ENCODE measurements at regions not wholly inside any gene's neighbourhood (a gene's known extent, or its start where the extent isn't known, plus 50 kb on each side); places are given as distances from the start of the nearest gene placed in this dataset.

DNA sequence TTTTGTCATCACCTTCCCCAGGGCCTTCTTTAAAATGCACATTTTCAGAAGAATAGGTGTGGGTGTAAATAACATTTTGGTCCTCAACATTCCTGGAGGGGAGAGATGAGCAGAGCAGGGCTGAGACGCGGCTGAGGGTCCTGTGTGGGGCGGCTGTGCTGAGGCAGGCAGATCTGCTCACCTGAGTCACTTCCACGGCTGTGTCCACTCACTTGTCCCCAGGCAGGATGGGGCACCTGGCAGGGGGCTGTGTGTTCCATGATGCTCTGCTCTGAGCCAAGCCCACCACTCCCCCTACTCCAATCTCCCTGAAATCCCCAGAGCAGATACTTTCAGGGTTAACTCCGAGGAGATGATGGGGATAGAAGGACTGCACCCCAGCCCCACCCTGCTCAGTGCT lies 93.8 kb downstream of the GLRX3 start:
- TF ChIP-seq, protein P1, sequence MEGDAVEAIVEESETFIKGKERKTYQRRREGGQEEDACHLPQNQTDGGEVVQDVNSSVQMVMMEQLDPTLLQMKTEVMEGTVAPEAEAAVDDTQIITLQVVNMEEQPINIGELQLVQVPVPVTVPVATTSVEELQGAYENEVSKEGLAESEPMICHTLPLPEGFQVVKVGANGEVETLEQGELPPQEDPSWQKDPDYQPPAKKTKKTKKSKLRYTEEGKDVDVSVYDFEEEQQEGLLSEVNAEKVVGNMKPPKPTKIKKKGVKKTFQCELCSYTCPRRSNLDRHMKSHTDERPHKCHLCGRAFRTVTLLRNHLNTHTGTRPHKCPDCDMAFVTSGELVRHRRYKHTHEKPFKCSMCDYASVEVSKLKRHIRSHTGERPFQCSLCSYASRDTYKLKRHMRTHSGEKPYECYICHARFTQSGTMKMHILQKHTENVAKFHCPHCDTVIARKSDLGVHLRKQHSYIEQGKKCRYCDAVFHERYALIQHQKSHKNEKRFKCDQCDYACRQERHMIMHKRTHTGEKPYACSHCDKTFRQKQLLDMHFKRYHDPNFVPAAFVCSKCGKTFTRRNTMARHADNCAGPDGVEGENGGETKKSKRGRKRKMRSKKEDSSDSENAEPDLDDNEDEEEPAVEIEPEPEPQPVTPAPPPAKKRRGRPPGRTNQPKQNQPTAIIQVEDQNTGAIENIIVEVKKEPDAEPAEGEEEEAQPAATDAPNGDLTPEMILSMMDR (IDR thresholded peaks at IDR 0.05; ENCODE audit: low read depth, low read length): no peak
- no peak for DNase-seq (ENCODE audit: low read depth, low spot score)
- in situ Hi-C loops (cut with HindIII; ENCODE audit: low sequenced_read_pairs): no loop called here

DNA sequence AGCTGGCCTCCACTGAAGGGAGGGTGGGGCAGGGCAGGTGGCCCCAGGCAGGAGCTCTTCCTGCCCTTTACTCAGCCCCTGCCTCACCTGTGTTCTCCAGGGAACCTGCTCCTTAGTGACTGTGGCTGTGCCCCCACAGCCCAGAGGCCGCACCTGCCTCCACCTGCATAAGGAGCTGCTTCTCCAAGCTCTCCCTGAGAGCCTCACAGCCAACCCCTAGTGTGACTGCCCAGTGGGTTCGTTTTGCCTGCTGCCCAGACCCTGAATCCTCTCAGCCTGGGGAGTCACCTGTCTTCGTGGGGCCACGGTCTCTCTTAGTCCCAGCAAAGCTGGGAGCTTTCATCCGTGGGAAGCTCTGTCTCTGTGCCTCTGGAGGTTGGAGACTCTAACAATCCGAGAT lies 94.4 kb downstream of the GLRX3 start:
- H3K4me3 ChIP-seq (ENCODE audit: low read depth, low read length): no peak overlapping the region
- TF ChIP-seq, protein P1 (IDR thresholded peaks at IDR 0.05; ENCODE audit: low read depth, low read length): no peak
- no peak for DNase-seq (ENCODE audit: low read depth, low spot score)
- in situ Hi-C loops (cut with HindIII; ENCODE audit: low sequenced_read_pairs): no loop called here

More for the DNA sequence above, 93.8 kb downstream of the GLRX3 start:
- H3K4me3 ChIP-seq (ENCODE audit: low read depth, low read length): no peak overlapping the region

DNA sequence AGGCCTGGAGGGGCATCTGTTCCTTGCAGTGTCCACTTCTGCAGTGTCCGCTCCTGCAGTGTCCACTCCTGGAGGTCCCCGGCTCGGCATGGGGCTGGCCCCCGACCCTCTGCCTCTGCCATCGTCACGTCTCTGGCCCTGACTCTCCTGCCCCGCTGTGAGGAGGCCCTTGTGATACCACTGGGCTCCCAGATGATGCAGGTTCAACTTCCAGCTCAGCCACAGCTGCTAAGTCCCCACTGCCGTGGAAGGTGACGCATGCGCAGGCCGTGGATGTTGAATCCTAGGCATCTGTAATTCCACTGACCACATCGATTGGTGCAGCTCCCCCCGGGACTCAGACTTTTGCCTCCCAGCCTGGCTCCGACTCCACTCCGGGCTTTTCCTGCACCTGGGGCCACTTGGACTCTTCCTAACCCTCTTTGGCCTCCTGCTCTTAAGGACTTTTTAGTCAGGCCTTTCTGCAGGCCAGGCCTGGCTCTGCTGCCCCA lies 95.1 kb downstream of the GLRX3 start:
- DNase-seq (ENCODE audit: low read depth, low spot score): no peak
- in situ Hi-C loops (cut with HindIII; ENCODE audit: low sequenced_read_pairs): no loop called here
- TF ChIP-seq, protein P1 (IDR thresholded peaks at IDR 0.05; ENCODE audit: low read depth, low read length): no peak
- H3K4me3 ChIP-seq (ENCODE audit: low read depth, low read length): no peak overlapping the region

DNA sequence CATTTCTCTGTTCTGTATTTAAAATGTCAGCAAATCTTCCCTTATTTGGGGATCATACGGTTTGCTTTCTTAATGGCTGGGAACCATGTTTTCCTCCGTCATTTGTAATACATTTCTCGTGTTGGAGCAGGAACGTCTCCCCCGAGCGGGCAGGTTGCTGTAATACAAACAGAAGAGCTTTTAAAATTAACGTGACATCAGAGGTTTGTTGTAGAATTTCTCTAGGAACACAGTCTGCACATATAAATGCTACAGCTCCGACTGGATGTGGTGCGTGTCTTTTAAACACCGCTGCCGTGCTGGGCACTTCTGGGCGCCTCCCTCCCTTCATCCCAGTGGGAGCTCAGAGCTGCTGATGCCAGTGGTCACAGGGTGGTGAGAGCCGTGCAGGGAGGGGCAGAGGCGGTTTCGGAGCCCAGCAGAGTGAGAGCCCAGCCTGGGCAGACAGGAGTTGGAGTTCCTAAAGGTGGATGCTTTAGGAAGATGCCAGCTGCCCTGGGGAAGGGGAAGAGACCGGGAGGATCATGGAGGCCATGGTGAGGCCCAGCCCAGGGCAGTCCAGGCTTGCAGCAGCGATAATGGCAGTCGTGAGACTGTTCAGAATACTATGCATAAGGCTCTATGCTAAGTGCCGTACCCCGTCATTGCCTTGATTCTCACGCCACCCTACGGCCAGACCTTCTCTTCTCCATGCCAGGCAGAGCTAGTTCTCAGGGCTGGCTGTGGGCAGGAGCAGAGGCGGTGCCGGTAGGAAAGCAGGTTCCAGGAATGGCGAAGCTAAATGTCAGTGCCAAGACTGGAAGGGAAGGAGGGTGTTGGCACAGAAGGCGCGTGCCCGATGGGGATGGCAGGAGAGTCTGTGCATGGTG lies 96.2 kb downstream of the GLRX3 start:
- in situ Hi-C loops (cut with HindIII; ENCODE audit: low sequenced_read_pairs): no loop called here
- DNase-seq (ENCODE audit: low read depth, low spot score): no peak
- TF ChIP-seq, protein P1 (IDR thresholded peaks at IDR 0.05; ENCODE audit: low read depth, low read length): no peak
- no peak overlapping the region for H3K4me3 ChIP-seq (ENCODE audit: low read depth, low read length)

DNA sequence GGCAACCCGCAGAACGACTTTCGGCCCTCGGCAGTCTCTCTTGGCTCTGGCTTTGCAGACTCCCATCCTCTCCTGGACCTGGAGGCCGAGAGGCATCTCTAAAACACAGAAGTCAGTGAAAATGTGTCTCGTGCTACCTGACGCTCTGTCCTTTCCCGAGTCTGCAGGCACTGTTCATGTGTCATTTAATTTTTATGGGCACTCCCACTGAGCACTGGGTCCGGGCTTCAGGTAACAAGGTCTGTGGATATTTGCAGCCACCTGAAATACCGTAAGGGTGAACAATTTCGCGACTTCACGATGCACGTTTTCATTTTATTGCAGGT lies 96.8 kb downstream of the GLRX3 start:
- TF ChIP-seq, protein P1 (IDR thresholded peaks at IDR 0.05; ENCODE audit: low read depth, low read length): no peak
- H3K4me3 ChIP-seq (ENCODE audit: low read depth, low read length): no peak overlapping the region
- DNase-seq (ENCODE audit: low read depth, low spot score): no peak
- in situ Hi-C loops (cut with HindIII; ENCODE audit: low sequenced_read_pairs): no loop called here

GRCh38 chr10:130233426-130233825 lies 97.2 kb downstream of the GLRX3 start:
- no peak overlapping the region for H3K4me3 ChIP-seq (ENCODE audit: low read depth, low read length)
- no peak for DNase-seq (ENCODE audit: low read depth, low spot score)
- TF ChIP-seq, protein P1 (IDR thresholded peaks at IDR 0.05; ENCODE audit: low read depth, low read length): no peak
- in situ Hi-C loops (cut with HindIII; ENCODE audit: low sequenced_read_pairs): no loop called here
